Fibroblast of gingiva (primary cell): ENCODE measurements at regions not wholly inside any gene's neighbourhood (a gene's known extent, or its start where the extent isn't known, plus 50 kb on each side); places are given as distances from the start of the nearest gene placed in this dataset.
"Not testable (repeated sequence)": the region's sequence is repeated elsewhere in the genome, so short reads cannot be mapped to it uniquely, and the experiment has no call there.

Experiments
- DNase-seq: peaks from one replicate; pipeline ENCODE4 v3.0.0-alpha.2; 2011; ENCODE audit warnings: low read depth

DNA sequence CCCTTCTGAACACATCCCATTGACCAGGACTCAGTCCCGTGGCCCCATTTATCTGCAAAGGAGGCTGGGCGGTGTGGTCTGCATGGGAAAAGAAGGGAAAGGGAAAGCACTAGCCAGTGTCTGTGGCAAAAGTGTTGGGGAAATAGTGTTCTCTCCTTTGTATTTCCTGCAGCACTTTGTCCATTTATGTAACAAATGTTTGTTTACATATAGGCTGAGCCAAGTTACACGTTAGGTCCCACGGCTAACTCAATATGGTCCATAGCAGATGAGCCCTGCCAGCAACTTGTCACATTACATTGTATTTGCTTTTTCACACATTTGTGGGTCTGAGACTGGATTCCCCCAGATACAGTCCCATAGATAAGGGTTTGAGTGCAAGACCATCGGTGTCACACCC, 260.5 kb downstream of the MSX2 start:
- no peak for DNase-seq

DNA sequence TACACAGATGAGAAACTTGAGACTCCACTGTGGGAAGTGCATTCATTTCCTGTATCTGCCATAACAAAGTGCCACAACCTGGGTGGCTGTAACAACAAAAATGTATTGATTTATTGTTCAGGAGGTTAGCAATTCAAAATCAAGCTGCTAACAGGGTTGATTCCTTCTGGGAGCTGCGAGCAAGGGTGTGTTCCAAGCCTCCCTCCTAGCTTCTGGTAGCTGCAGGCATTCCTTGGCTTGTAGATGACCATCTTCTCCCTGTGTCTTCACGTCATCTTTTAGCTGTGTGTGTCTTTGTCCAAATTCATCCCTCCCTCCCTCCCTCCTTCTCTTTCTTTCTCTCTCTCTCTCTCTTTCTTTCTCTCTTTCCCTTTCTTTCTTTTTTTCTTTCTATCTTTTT, 258.1 kb downstream of the MSX2 start:
- DNase-seq, result no peak

- DNase-seq, result no peak
Measured at GRCh38 chr5:174981416-174981815, 257.0 kb downstream of the MSX2 start.

DNA sequence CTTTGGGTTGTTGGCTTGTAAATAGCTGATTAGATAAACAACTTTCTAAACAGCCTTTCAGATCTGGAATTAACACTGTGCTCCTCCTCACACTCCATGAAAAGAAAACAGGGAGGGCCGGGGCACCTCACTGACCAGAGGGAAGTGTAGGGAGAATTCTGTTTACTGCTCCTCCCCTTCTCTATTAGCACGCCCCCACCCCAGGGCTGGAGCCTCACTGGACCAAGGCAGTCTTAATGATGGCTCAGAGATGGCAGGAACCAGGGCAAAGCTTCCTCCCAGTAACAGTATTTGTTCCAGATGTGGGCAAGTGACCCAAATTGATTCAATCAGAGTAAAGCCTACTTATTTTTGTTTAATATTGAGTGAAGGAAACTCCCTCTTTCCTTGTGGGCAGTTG, 256.6 kb downstream of the MSX2 start:
- no peak for DNase-seq

- no peak for DNase-seq
Measured at GRCh38 chr5:174972291-174972690, 247.9 kb downstream of the MSX2 start.

- DNase-seq, result no peak
Measured at GRCh38 chr5:174971210-174971609, 246.8 kb downstream of the MSX2 start.

DNA sequence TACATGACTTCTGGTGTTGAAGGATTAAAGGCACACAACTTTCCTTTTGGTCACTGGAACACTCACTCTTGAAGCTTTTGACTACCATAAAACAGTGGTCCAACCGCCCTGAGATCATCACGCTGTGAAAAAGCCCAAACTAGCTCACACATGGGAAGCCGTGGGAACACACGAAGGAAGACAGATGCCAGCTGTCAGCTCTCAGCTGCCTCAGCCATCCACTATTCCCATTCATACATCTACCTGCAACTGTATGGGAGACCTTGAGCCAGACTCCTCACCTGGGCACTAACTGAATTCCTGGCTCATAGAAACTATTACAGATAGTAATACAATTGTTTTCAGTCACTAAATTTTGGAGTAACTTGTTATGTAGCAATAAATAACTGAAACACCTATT, 246.1 kb downstream of the MSX2 start:
- DNase-seq, result no peak

GRCh38 chr5:174953871-174954270, 229.5 kb downstream of the MSX2 start:
- no peak for DNase-seq

- peak; percentile 57 for DNase-seq
Measured at GRCh38 chr5:174951151-174951780, 226.9 kb downstream of the MSX2 start.

DNA sequence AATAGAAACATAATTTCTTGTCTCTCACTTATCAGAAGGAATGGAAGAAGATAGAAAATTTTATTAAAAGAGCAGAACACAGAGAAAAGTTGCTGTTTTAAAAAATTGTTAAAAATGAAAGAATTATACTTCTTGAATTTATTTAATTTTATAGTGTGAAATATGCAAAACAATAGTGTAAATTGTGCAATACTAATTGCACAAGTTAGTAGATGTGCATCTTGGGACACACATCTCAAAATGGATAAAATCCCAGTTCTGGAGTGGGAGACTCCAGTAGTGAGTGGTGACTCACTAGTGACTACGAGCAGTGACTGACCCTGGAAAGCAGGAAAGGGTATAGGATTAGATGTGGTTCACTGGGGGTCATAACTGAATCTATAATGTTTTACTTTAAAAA, 223.2 kb downstream of the MSX2 start:
- DNase-seq, result no peak

DNA sequence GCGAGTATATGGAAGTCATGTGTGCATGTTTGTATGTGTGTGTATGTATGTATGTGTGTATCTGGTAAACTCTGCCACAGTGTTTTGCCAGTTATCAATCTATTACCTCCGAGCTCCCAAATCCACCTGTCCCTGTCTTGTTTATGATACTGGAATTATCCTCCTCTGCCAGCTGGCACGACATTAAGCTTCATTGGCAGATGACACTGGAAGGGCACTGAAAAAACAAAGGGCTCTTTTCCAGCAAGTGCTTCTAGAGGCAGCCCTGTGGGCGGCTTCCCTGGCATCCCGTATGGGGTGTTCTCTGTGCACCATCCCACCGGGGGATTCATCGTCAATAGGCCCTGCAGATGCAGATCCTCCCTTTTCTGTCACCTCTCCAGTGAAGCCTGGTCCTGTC, 221.5 kb downstream of the MSX2 start:
- DNase-seq, result no peak

DNA sequence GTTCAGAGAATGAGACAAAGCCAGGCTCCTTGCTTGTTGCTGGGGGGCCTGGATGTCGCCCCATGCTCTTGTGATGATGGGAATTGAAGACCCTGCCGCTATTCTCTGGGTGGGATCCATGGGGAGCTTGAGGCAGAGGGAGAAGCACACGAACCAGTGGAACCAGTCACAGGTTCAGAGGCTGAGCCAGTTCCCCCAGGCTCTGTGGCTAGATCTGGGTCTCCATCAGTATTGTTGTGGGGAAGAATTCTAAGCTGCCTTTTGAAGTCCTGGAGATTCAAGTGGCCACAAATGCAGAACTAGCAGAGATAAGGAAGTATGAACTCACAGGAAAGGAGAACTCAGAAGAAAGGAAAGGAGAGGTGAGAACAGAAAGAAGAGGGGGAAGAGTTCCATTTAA, 219.4 kb downstream of the MSX2 start:
- DNase-seq, result no peak

- DNase-seq, result not testable (repeated sequence)
Measured at GRCh38 chr5:174943002-174943401, 218.6 kb downstream of the MSX2 start.

- no peak for DNase-seq
Measured at GRCh38 chr5:174937201-174938123, 213.1 kb downstream of the MSX2 start.

- peak; percentile 10 for DNase-seq
Measured at GRCh38 chr5:174935854-174936474, 211.6 kb downstream of the MSX2 start.

DNA sequence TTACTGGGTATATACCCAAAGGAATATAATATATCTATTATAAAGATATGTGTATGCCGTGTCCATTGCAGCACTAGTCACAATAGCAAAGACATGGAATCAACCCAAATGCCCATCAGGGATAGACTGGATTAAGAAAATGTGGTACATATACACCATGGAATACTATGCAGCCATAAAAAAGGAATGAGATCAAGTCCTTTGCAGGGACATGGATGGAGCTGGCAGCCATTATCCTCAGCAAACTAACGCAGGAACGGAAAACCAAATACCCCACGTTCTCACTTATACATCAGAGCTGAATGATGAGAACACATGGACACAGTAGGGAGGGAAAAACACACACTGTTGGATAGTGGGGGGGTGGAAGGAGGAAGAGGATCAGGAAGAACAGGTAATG, 206.7 kb downstream of the MSX2 start:
- not testable (repeated sequence) for DNase-seq

DNA sequence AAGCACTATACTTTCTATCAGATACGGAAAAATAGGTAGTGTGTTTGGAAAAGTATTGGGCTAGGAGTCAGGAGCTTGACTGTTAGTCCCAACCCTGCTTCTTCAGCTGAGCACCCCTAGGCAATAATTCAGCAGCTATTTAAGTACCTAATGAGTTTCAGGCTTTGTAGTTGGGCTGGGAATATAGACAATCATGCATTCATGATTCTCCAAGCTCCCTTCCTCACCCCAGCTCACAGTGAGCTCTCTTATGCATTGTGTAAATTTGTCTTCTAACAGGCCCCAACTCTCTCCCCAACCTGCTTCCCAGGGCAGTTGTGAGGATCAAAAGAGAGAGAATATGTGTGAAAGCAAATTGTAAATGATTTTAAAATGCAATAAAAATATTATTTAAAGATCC, 201.2 kb downstream of the MSX2 start:
- DNase-seq, result no peak

DNA sequence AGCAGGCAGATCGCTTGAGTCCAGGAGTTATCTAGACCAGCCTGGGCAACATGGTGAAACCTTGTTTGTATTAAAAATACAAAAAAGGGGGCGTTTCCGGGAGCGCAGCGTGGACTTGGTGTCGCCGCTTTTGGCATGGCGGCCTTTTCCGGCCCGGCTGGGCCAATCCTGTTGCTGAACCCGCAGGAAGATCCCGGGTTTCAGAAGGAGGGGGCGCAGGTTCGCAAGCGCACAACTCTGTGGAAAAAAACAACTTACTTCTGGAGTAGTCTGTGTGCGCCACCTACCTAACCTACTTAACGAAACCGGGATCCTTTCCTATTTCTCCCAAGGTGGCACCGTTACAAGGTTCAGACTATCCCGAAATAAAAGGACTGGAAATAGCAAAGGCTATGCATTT, 198.6 kb downstream of the MSX2 start:
- no peak for DNase-seq

GRCh38 chr5:174920906-174921550, 196.6 kb downstream of the MSX2 start:
- DNase-seq, result no peak

GRCh38 chr5:174919351-174919750, 195.0 kb downstream of the MSX2 start:
- no peak for DNase-seq

DNA sequence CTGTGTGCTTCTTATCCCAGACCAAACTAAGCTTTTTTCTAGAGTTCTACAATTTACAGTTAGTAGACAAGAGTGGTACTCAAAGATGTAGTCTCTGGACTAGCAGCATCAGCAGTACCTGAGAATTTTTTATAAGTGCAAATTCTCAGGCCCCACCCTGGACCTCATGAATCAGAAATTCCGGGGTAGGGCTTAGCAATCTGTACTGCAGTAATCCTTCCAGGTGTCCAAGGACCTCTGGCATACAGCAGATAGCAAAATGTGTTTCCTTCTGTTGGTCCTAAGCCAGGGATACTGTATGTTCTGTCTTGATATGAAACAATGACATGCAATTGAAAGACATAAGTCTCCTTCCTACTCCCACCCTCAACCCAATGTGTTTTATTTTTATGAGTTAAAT, 194.3 kb downstream of the MSX2 start:
- DNase-seq, result no peak

DNA sequence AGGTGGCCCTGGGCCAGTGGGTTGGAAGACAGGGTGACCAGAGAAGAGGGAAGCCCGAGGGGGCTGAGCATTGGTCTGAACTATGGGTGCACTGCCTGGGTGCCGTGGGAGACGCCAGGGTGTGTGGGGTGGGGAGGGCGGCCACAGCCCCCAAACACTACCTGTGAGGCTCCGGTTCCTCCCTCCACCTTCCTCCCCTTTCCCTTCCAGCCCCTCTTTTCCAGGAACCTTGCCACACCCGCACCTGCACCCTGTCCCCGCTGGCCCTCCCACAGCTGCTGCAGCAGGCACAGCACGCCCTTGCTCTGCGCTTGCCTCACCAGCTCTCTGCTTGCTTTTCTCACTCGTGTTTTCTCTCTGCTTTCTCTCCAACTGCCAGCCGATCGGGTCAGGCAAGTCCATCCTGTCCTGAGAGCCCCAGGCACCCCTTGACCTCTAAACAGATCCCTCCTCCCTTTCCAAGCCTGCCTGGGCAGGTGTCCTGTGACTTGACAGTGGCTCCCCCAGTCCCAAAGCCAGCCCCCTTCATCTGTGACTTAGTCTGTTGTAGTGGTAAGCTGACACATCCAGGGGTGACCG, 193.7 kb downstream of the MSX2 start:
- DNase-seq, result no peak
